ENCODE measurements at regions not wholly inside any gene's neighbourhood (a gene's known extent, or its start where the extent isn't known, plus 50 kb on each side); places are given as distances from the start of the nearest gene placed in this dataset.

DNA sequence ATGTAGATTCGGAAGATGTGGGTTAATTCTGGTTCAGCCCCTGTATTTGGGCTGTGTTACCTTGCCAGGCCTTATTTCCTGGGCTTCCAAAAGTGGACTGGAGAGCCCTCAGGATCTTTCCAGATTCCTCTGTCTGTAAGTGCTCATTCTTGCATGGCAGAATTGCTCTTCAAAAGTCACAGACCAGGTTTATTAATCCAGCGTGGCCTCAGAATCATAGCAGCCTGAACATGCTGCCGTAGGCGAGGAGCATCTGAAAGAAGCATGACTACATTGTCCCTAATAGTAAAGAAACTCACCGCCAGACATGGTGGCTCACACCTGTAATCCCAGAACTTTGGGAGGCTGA is 307.8 kb downstream of the GADD45G start:
- Histone ChIP-seq H3K27ac (ENCODE audit: low read depth, low read length) (no peak overlapping the region), H3K9me3 (ENCODE audit: control insufficient read depth, insufficient read depth, low read depth, low read length) (no peaks in the 10 kb centered on the region), H3K36me3 (ENCODE audit: control insufficient read depth, insufficient read depth, low read length) (no peaks in the 10 kb centered on the region), H3K9ac (ENCODE audit: low read length) (no peak overlapping the region), H3K4me3 (ENCODE audit: low read depth, low read length) (no peak overlapping the region), H3K4me1 (ENCODE audit: control insufficient read depth, insufficient read depth, low read length) (peaks cover 13% of the 10 kb centered on the region), H3K27me3 (ENCODE audit: control insufficient read depth, insufficient read depth, low read length) (no peaks in the 10 kb centered on the region)

DNA sequence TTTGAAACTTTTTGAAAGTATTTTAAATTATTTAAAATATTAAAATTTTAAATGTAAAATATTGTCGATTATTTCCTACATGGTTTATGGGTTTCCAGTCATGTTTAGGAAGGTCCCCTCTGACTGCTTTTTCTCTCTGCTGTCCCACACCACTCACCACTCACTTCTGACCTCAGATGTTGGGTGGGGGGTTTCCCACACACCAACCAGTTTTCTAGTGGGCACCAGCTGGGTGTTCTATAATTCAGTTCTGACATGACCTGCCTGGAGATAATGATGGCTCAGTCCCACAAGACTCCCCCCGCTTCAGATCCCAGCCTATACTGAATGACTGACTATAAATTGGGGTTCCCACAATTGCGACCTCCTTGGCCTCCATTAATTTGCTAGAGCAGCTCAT is 310.4 kb downstream of the GADD45G start:
- Histone ChIP-seq H3K27me3 (ENCODE audit: control insufficient read depth, insufficient read depth, low read length) (no peaks in the 10 kb centered on the region), H3K36me3 (ENCODE audit: control insufficient read depth, insufficient read depth, low read length) (no peaks in the 10 kb centered on the region), H3K4me3 (ENCODE audit: low read depth, low read length) (no peak overlapping the region), H3K27ac (ENCODE audit: low read depth, low read length) (no peak overlapping the region), H3K4me1 (ENCODE audit: control insufficient read depth, insufficient read depth, low read length) (peaks cover 19% of the 10 kb centered on the region), H3K9ac (ENCODE audit: low read length) (no peak overlapping the region), H3K9me3 (ENCODE audit: control insufficient read depth, insufficient read depth, low read depth, low read length) (no peaks in the 10 kb centered on the region)

DNA sequence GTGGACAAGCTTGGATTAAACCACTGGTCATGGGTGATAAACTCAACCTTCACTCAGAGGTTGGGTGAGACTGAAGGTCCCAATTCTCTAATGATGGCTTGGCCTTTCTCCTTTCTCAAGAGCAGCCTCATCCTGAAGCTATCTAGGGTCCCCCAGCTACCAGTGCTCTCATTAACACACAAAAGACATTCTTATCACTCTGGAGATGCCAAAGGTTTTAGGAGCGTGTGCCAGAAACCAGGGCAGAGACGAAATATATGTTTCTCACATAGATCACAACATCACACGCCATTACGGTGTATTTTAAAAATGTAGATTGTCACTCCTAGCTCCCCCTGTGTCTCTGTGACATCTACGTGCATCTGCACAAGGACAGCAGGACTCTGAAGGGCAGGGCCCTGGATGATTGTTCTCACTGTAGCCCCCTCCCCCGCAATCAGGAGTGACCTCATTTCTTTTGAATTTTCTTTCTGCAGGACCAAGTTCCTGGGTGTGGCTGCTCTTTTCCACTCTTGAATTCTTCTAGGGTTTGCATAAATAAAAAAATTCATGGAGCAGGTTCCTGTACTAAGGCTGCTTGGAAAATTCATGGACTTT is 311.3 kb downstream of the GADD45G start:
- H3K4me3 ChIP-seq (ENCODE audit: low read depth, low read length) = no peak overlapping the region
- peaks cover 19% of the 10 kb centered on the region for H3K4me1 ChIP-seq (ENCODE audit: control insufficient read depth, insufficient read depth, low read length)
- H3K9me3 ChIP-seq (ENCODE audit: control insufficient read depth, insufficient read depth, low read depth, low read length) = no peaks in the 10 kb centered on the region
- H3K36me3 ChIP-seq (ENCODE audit: control insufficient read depth, insufficient read depth, low read length) = no peaks in the 10 kb centered on the region
- H3K9ac ChIP-seq (ENCODE audit: low read length) = no peak overlapping the region
- no peak overlapping the region for H3K27ac ChIP-seq (ENCODE audit: low read depth, low read length)
- H3K27me3 ChIP-seq (ENCODE audit: control insufficient read depth, insufficient read depth, low read length) = no peaks in the 10 kb centered on the region

DNA sequence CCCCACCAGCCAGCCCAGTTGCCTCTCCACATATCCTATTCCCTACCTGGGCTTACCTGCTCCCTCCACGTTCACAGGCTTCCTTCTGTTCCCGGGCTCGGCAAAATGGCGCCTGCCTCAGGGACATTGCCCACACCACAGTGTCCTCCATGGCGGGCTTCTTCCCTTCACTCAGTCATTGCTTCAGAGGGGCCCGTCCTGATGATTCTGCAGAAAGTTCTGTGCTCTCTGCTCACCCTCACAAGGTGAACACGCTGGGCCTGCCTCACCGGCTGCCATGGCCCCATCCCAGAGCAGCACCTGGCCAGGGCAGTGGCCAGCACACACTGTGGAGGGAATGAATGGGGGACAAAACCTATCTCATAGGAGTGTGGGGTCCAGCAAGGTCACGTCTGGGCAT is 313.0 kb downstream of the GADD45G start:
- H3K4me3 ChIP-seq (ENCODE audit: low read depth, low read length) = no peak overlapping the region
- H3K36me3 ChIP-seq (ENCODE audit: control insufficient read depth, insufficient read depth, low read length) = no peaks in the 10 kb centered on the region
- no peaks in the 10 kb centered on the region for H3K27me3 ChIP-seq (ENCODE audit: control insufficient read depth, insufficient read depth, low read length)
- H3K4me1 ChIP-seq (ENCODE audit: control insufficient read depth, insufficient read depth, low read length) = peaks cover 19% of the 10 kb centered on the region
- H3K9ac ChIP-seq (ENCODE audit: low read length) = no peak overlapping the region
- H3K27ac ChIP-seq (ENCODE audit: low read depth, low read length) = no peak overlapping the region
- no peaks in the 10 kb centered on the region for H3K9me3 ChIP-seq (ENCODE audit: control insufficient read depth, insufficient read depth, low read depth, low read length)

DNA sequence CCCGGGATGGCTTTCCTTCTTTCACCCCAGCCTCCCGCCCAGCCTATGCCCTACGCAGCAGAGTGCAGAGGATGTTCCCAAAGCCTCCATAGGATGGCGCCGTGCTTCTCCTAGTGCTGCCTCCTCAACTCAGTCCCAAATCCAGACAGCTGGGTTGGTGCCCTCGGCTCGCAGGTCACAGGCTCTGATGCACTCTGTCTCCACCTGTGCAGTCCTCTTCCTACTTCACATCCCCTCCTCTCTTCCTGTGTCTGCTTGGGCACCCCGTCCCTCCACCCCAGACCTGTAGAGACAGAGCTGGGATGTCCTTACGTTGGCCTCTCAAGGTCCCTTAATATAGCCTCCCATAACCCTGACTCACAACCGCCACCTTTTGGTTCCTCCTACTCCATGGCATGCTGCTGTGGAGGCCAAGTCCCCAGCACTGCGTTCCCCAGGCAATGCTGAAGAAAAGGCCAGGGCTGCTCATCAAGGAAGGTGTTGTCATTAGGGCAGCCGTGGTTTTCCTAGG is 314.4 kb downstream of the GADD45G start:
- H3K4me3 ChIP-seq (ENCODE audit: low read depth, low read length) = no peak overlapping the region
- no peak overlapping the region for H3K27ac ChIP-seq (ENCODE audit: low read depth, low read length)
- H3K36me3 ChIP-seq (ENCODE audit: control insufficient read depth, insufficient read depth, low read length) = no peaks in the 10 kb centered on the region
- H3K9ac ChIP-seq (ENCODE audit: low read length) = no peak overlapping the region
- H3K9me3 ChIP-seq (ENCODE audit: control insufficient read depth, insufficient read depth, low read depth, low read length) = no peaks in the 10 kb centered on the region
- no peaks in the 10 kb centered on the region for H3K27me3 ChIP-seq (ENCODE audit: control insufficient read depth, insufficient read depth, low read length)
- H3K4me1 ChIP-seq (ENCODE audit: control insufficient read depth, insufficient read depth, low read length) = peaks cover 25% of the 10 kb centered on the region

DNA sequence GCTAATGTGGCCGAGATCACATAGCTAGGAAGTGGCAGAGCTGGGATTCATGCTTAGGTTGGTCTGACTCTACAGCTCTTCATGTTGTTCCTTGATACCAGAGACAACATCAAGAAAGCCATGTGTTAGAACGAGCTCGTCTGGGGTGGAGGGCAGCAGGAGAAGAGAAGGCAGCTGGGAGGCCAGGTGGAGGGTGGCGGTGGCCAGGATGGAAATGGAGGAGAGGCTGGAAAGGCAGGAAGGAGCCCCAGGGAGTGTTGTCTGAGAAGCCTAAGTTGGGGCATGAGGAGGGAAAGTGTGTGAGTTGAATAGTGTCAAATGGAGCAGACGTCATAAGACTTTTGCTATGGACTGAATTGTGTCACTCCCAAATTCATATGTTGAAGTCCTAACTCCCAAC is 315.3 kb downstream of the GADD45G start:
- no peaks in the 10 kb centered on the region for H3K27me3 ChIP-seq (ENCODE audit: control insufficient read depth, insufficient read depth, low read length)
- no peak overlapping the region for H3K4me3 ChIP-seq (ENCODE audit: low read depth, low read length)
- peaks cover 25% of the 10 kb centered on the region for H3K4me1 ChIP-seq (ENCODE audit: control insufficient read depth, insufficient read depth, low read length)
- no peak overlapping the region for H3K9ac ChIP-seq (ENCODE audit: low read length)
- H3K27ac ChIP-seq (ENCODE audit: low read depth, low read length) = no peak overlapping the region
- H3K9me3 ChIP-seq (ENCODE audit: control insufficient read depth, insufficient read depth, low read depth, low read length) = no peaks in the 10 kb centered on the region
- no peaks in the 10 kb centered on the region for H3K36me3 ChIP-seq (ENCODE audit: control insufficient read depth, insufficient read depth, low read length)

DNA sequence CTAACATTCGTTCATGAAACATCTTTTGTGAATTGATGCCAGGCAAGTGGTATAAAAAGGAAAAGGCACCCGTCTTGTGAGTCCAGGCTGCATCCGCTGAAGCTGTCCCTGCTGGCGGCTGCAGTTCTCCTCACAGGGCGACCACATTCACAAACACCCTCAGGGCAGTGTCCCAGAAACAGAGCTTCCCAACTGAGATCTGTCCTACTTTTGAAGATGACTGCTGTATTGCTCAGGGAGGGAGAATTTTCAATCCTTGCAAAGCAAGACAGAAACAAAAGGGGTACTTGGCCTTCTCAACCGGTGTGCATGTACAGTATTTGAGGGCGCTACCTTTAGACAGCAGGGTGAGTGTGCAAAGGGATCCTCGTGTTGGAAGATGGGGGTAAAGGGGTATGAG is 316.1 kb downstream of the GADD45G start:
- H3K36me3 ChIP-seq (ENCODE audit: control insufficient read depth, insufficient read depth, low read length) = no peaks in the 10 kb centered on the region
- peaks cover 22% of the 10 kb centered on the region for H3K4me1 ChIP-seq (ENCODE audit: control insufficient read depth, insufficient read depth, low read length)
- H3K27me3 ChIP-seq (ENCODE audit: control insufficient read depth, insufficient read depth, low read length) = no peaks in the 10 kb centered on the region
- H3K4me3 ChIP-seq (ENCODE audit: low read depth, low read length) = no peak overlapping the region
- no peaks in the 10 kb centered on the region for H3K9me3 ChIP-seq (ENCODE audit: control insufficient read depth, insufficient read depth, low read depth, low read length)
- H3K9ac ChIP-seq (ENCODE audit: low read length) = no peak overlapping the region
- no peak overlapping the region for H3K27ac ChIP-seq (ENCODE audit: low read depth, low read length)

DNA sequence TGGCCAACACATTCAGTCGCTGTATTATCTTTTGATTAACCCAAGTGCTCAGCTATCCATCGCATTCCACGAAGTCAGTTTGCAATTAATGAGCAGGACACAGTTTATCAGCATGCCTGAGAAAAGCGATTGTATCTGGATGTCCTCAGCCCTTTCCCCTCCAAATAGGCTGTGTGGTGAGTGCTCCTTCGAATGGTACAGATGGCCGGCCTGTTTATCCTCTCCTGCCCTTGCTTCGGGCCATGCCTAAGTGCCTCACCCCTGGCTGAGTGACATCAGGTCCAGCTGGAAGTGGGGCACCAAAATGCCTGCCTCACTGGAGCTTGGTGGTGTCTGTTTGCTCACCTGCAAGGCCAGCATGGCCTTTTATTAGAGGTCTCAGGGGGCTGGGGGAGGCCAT is 317.3 kb downstream of the GADD45G start:
- H3K36me3 ChIP-seq (ENCODE audit: control insufficient read depth, insufficient read depth, low read length) = no peaks in the 10 kb centered on the region
- H3K27me3 ChIP-seq (ENCODE audit: control insufficient read depth, insufficient read depth, low read length) = no peaks in the 10 kb centered on the region
- H3K4me3 ChIP-seq (ENCODE audit: low read depth, low read length) = no peak overlapping the region
- H3K27ac ChIP-seq (ENCODE audit: low read depth, low read length) = no peak overlapping the region
- peaks cover 11% of the 10 kb centered on the region; the same call in 1 of the 2 replicates for H3K4me1 ChIP-seq (ENCODE audit: control insufficient read depth, insufficient read depth, low read length)
- H3K9ac ChIP-seq (ENCODE audit: low read length) = no peak overlapping the region
- no peaks in the 10 kb centered on the region for H3K9me3 ChIP-seq (ENCODE audit: control insufficient read depth, insufficient read depth, low read depth, low read length)

DNA sequence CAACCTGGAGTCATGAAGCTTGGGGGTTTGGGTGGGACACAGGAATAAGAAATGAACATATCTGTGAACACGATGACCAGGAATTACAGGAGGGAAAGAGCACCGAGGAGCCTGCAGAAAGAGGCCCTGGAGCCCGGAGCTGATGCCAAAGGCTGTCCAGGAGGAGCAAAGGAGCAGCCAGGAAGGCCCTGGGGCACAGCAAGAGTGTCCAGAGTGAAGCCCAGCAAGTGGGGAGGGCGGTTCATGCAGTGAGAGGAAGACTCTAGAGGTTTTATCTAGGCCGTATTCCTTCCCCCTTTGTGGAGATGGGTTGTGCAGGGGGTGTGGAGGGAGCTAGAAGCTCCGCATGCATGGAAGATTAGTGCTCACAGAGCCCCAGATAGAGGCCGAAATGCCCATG is 318.4 kb downstream of the GADD45G start:
- no peaks in the 10 kb centered on the region for H3K36me3 ChIP-seq (ENCODE audit: control insufficient read depth, insufficient read depth, low read length)

DNA sequence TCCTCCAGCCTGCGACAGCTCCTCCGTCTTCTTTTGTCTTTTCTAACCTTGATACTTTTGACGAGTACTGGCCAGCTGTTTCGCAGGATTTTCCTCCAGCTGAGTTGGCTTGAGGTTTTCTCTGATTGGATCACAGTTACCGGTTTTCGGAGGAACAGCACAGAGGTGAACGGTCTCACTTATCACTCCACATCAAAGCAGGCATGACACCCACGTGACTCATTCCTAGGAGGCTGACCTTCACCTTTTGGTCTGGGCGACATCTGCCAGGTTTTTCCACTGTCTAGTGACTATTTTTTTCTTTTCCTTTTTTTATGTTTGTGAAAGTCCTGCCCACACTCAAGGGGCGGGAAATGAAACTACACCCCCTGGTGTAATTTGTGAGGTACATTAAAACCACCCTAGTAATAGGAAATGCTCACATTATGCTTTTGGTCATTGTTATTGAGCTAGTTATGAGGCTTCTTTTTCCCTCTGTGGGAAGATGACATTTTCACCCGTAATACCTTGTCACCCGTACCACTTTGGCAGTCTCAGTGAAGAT is 319.2 kb downstream of the GADD45G start:
- no peak overlapping the region for H3K4me3 ChIP-seq (ENCODE audit: low read depth, low read length)
- H3K27me3 ChIP-seq (ENCODE audit: control insufficient read depth, insufficient read depth, low read length) = no peaks in the 10 kb centered on the region; the same call in 1 of the 2 replicates
- H3K27ac ChIP-seq (ENCODE audit: low read depth, low read length) = no peak overlapping the region
- H3K9me3 ChIP-seq (ENCODE audit: control insufficient read depth, insufficient read depth, low read depth, low read length) = no peaks in the 10 kb centered on the region
- H3K36me3 ChIP-seq (ENCODE audit: control insufficient read depth, insufficient read depth, low read length) = no peaks in the 10 kb centered on the region
- no peak overlapping the region for H3K9ac ChIP-seq (ENCODE audit: low read length)
- H3K4me1 ChIP-seq (ENCODE audit: control insufficient read depth, insufficient read depth, low read length) = peaks cover 8% of the 10 kb centered on the region; the same call in 1 of the 2 replicates

More for the DNA sequence above, 318.4 kb downstream of the GADD45G start:
- H3K9me3 ChIP-seq (ENCODE audit: control insufficient read depth, insufficient read depth, low read depth, low read length) = no peaks in the 10 kb centered on the region
- H3K9ac ChIP-seq (ENCODE audit: low read length) = no peak overlapping the region
- no peaks in the 10 kb centered on the region; the same call in 1 of the 2 replicates for H3K27me3 ChIP-seq (ENCODE audit: control insufficient read depth, insufficient read depth, low read length)
- H3K27ac ChIP-seq (ENCODE audit: low read depth, low read length) = no peak overlapping the region
- H3K4me1 ChIP-seq (ENCODE audit: control insufficient read depth, insufficient read depth, low read length) = peaks cover 11% of the 10 kb centered on the region; the same call in 1 of the 2 replicates
- H3K4me3 ChIP-seq (ENCODE audit: low read depth, low read length) = no peak overlapping the region

DNA sequence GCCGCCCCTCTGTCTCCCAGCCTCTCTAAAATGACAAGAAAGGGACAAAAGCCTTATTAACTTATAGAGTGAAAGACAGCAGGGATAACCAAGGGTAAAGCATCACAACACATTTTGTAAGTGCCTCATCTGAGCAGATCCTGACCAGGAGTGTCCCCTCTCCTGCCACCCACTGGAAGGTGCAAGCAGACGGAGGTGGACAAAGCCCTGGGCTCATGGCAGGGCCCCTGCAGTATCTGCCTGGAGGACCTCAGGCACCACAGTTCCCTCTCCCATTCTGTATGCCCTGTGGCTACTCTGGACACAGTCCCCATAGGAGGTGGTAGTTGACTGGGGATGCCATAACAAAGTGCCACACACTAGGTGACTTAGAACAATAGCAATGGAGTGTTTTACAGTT is 319.8 kb downstream of the GADD45G start:
- Histone ChIP-seq H3K27ac (ENCODE audit: low read depth, low read length) (no peak overlapping the region), H3K9me3 (ENCODE audit: control insufficient read depth, insufficient read depth, low read depth, low read length) (no peaks in the 10 kb centered on the region), H3K27me3 (ENCODE audit: control insufficient read depth, insufficient read depth, low read length) (no peaks in the 10 kb centered on the region; the same call in 1 of the 2 replicates), H3K4me3 (ENCODE audit: low read depth, low read length) (no peak overlapping the region), H3K9ac (ENCODE audit: low read length) (no peak overlapping the region), H3K4me1 (ENCODE audit: control insufficient read depth, insufficient read depth, low read length) (peaks cover 6% of the 10 kb centered on the region; the same call in 1 of the 2 replicates), H3K36me3 (ENCODE audit: control insufficient read depth, insufficient read depth, low read length) (no peaks in the 10 kb centered on the region)

Data from HUES6 (cell line).